NCI-H69 (cell line): ENCODE measurements at regions not wholly inside any gene's neighbourhood (a gene's known extent, or its start where the extent isn't known, plus 50 kb on each side); places are given as distances from the start of the nearest gene placed in this dataset.

Experiments
- DNase-seq: peaks from one replicate; lab custom pipeline; 2025; lab: John Stamatoyannopoulos, UW

DNA sequence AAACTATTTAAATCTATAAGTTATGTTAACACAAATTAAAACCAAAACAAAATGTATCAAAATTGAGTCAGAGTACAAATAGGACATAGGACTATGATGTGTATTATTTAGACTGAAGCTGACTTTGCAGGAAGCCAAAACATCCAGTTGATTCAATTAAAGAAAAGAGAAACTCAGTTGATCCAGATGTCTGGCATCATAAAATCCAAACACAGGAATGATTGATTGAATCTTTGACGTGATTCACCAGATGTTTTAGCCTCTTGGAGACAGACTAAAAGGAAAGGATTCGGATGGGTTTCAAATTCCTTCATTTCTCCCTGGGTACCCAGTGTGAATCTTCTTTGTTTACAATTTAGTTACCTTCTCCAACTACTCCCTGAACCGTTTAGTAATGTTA is 272.9 kb downstream of the IRS1 start:
- no peak for DNase-seq

DNA sequence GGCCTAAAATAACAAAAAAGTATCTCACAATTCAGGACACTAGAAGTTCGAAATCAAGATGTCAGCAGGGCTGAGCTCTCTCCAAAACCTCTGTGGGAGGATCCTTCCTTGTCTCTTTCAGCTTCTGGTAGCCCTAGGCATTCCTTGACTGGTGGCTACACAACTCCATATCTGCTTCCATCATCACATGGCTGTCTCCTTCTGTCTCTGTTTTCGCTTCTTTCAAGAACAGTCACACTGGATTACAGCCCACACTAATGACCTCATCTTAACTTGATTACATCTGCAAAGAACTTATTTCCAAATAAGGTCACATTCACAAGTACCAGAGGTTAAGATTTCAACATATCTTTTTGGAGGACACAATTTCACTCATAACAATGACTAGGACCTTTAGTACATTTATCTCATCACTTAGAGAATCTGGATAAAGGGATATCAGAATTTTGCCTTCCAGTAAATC is 275.2 kb downstream of the IRS1 start:
- no peak for DNase-seq

DNA sequence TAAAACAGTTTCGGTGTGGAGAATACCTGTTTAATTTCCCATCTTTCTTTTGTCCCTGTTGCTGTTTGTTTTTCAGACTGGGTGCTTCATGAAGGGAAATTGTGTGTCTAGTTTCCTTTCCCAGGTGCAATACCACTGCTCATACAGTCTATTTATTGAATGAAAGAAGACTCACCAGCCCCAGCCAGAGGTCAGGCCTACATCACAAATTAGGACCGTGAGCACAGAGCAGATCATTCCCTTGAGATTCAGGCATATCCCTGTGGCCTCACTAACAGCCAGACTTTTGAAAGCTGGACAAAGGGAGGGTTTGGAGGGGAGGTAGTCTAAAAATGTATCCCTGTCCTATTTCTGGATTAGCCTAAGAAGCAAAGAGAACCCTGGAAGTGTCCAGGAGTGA is 278.9 kb downstream of the IRS1 start:
- DNase-seq = no peak

DNA sequence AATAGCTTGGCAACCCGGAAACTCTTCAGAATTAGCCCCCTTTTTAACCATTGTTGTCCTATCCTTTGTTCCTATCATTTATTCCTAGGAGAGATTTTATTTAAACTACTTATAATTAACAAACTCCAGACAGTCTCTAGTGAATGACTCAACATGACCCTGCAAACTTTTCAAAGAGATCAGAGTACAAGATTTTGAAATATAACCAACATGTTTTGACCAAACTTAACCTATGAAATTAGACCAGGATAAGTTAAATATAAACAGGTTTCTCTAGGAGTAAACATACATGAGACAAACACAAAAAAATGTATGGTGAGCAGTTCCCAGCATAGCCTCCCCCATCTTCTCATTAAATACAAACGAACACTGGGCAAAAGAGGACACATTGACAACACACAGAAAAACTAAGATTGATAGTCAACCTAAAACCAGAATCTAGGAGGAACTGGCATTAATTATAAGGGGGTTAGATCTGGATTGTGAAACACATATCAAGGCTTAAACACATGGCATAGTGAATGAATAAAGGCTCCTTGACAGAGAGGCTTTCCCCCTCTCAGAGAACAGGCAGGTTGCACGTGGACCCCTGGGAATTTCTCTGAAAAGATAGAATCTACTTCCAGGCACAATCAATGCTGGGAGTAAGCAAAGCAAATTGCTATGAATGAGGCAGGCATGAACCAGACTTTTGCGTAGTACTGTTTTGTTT is 284.1 kb downstream of the IRS1 start:
- DNase-seq = no peak

DNA sequence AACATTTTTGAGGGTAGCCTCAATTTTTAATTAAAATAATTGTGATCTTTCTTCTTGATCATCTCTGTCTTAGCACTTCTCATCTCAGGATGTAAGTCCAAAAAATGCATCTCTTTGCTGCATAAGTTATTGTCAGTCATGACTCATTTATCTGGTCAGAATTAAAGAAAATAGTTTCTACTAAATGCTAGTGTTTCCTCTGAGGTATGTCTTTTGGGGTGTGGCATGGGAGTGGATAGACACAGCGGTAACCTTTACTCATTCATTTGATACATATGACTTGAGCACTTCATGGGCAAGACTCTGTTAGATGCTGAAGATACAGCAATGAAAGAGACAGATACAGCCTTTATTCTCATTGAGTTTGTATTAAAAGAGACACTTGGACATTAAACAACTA is 284.7 kb downstream of the IRS1 start:
- no peak for DNase-seq

DNA sequence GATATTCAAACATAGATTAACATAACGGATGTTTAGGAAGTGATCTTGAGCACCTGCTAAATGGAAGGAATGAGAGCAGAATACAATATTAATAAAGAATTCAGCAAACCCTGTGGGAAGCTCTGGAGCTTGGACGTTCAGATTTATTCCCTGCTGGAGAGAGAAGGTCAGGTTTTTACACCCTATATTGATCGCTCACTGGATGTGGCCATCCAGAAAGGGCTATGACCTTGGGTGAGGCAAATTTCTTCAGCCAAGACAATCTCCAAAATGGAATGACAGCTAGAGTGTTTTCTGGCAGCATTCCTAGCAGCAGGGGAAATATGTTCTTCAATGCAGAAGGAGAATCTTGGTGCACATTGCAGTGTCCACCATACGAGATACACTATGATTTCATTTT is 288.3 kb downstream of the IRS1 start:
- no peak for DNase-seq

DNA sequence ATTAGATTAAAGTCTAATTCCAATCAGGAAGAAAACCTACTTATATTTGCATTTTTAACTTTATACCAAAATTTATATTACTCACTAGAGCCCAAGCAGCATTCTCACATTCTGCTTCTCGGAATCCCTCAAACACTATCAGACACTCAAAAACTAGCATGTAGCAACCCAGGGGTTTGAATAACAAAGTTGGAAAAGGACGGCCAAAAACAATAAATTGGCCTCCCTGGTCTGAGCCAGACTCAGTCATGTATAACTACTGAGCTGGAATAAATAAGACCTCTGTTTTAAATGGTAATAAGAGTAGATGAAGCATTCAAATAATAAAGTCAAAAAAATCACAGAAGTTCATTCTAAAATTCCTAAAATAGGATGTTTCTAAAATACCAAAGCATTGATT is 290.9 kb downstream of the IRS1 start:
- DNase-seq = no peak

DNA sequence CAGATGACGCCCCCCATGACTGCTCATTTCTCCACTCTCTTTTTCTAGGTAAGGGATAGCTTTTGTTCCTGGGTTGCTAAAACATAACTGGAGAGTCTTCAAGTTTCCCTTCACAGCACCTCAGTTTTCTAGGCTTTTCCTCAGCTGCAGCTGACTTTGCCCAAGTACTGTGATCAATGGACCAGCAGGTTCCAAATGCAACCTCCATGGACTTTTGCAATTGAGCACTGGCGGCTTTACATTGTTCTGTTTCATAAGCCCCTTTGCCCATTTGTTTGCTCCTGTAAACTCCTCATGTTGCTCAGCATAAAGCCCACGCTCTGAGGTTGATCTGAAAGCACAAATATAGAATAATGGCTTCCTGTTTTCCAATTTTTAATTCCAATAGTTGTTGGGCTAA is 291.6 kb downstream of the IRS1 start:
- no peak for DNase-seq

DNA sequence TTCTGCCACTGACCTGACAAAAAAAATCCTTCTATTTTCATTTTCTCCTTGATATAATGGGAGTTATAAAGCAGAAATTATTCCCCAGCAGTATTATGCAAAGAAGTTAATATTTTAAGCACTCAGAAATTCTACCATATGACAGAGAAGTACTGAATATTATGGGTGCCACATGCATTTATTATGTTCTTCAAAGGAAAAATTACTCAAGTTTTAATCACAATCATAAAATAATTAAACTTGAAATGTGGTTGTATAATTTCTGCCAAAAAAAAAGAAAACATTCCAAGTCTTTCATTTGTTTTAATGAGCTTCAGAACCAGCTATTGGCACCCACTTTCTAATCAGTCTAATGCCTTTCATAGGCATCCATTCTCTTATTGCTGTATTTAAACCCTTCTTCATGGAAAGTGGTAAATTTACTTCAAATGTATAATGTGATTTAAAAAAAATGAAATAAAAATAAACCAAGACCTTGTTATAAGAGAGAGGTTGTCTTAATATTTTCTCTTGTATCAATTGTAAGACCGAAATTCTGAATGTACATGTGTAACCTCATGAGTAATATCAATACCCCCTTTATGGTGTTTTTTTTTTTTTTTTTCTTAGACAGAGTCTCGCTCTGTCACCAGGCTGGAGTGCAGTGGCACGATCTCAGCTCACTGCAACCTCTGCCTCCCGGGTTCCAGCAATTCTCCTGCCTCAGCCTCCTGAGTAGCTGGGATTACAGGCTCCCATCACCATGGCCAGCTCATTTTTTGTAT is 302.3 kb downstream of the IRS1 start:
- DNase-seq = no peak

DNA sequence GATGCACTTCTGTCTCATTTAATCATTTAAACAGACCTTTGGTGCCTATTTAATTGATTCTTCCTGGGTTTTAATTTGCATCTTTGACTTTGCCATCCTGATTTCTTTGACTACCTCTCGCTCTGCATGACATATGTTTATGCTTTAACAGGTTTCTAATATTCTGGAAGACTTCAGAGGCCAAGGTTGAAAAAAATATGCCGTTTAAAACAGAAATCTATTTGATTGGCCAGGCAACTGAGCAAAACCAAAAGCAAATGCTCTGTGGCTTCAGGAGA is 303.4 kb downstream of the IRS1 start:
- DNase-seq = no peak

DNA sequence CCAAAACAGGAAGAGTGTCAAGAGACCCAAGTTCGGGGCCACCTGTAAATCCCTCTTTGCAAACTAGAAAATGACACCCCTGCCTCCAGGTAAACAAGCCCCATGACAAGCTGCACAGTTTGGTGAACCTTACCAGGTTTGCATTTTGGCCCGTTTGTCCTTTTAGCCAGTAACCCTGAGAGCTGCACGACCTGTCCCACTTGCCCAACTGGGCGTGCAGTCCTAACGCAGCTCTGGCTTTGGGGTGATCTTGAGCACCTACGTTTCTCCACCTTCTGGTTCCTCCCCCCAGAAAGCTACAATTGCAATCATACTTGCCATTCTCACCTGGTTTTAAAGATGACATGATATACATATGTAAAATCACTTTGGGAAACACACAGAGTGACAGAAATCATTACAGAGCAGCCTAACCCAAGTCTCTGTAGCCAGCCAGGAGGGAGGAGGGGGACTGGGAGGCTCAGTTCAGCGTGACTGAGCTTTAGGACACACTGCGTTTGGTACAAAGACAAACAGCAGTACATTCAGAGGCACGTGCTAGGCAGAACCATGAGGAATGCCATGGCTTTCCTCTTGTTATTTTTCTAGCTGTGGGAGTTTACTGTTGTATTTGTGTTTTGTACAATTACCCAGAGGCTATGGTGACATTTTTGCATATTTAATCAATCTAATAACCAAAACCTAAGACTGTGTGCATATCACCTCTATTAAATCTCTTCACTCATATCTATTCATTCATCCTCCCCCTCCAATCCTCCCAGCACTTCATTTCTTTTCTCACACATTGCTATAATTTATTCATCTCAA is 304.0 kb downstream of the IRS1 start:
- peak; percentile 0 for DNase-seq

DNA sequence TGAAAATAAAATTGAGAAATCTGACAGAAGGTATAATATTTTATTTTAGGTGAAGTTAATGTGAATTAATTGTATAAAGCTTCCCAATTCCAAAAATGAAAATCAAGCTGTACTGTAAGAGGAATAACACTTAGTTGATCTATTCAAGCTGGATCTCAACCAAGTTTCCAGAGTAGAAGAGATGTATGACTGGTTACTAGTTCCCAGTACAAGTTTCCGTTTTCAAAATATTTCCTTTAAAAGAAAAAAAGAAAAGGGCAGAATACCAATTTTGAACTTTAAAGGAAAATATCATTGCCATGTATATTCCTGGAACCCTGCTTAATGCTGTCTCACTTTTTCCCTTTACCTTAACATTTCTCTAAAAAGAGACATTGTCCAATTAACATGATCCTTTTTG is 308.5 kb downstream of the IRS1 start:
- no peak for DNase-seq

DNA sequence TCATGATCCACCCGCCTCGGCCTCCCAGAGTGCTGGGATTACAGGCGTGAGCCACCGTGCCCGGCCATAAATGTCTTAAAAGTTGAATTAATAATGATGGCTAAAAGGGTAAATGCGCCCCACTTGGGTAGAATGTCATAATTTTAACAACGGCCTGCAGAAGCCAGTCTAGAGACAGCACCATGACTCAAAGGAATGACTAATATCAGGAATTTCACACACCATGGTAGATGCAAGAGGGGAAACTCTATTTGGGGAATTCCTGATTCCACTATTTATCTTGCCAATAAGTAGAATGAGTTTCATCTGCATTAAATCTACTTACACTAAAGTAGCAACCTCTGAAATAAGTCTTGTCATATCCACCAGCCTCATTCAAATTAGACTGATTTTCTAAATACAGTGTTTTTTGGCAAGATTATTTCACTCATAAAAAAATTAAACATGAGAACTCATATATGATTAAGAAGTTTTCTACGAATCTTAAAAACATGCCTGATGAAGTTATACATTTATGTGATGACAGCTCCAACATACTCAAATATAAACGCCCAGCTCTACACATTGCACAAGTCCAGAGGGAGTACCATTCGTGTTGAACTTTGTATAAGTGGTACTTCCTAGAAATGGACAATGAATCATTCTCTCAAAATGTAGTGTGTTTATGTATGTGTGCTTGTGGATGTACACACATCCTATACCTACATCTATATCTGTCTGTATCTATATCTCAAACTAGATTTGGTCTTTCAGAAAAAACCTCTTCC is 309.7 kb downstream of the IRS1 start:
- no peak for DNase-seq

DNA sequence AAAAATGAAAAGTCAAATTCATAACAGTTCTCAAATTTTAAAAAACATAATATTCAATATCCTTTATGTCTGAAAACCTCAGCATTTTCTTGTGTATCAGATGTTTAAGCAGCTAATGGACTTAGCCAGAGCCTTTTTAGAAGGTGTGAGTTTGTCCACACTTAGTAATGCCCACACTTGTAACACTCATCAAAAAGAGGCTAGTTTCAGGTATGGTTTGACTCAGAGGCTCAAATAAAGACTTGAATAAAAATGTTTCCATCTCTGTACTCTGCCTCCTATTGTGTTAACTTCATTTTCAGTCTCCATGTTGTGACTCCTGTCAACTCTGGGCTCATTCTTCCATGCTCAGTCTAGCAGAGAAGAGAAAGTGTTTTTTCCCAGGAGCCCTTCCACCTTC is 311.6 kb downstream of the IRS1 start:
- no peak for DNase-seq

DNA sequence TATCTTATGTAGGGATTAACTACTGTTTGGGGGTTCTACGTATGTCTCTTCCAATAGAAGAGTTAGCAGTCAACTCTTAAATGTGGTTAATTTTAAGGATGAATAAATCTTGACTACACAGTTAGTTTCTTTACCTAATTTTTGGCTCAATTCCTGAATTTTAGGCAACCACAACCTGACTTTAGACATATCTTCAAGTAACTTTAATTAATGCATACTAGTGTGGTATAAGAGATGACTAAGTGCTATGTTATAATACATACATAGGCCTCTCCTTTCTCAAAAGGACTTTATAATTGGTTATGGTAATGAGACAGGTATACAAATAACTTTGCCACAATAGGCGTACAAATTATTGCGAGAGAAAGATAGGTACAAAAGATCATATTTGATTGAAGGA is 312.0 kb downstream of the IRS1 start:
- DNase-seq = no peak

DNA sequence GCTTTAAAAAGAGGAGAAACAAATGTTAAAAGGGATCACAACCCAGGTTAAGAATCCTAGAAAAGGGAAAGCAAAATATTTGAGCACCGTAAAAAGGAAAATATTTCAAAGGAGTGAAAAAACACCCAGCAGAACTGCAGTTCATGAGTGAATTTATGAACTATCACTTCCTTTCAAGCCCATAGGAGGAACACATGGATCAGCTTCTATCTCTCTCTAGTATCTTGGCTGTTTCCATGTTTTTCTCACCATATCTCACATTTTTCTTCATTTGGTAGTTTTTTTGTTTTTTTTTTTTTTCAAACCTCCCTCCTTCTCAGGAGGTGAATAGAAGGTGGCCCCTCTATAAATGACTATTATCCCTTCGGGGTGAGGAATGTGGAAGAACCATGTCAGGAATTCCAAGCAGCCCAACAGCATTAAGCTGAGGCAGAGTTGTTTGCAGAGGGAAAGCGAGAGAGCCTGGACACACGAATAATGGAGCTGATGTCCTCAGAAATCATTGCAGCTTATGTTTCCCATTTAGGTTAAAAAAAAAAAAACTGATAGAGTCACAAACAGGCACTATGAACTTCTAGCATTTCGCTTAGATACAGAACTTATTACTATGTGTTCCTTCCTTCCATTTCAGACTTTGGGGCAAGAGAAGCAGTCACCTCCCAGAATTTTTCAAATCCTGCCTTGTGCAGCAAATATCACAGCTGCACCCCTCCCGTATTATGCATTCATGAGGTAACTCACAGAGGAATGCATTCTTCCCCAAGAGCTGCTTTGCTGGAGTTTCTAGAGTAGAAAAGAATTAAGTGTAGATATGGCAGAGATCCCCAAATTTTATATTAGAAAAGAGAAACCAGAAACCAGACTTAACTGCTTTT is 315.6 kb downstream of the IRS1 start:
- DNase-seq = no peak

DNA sequence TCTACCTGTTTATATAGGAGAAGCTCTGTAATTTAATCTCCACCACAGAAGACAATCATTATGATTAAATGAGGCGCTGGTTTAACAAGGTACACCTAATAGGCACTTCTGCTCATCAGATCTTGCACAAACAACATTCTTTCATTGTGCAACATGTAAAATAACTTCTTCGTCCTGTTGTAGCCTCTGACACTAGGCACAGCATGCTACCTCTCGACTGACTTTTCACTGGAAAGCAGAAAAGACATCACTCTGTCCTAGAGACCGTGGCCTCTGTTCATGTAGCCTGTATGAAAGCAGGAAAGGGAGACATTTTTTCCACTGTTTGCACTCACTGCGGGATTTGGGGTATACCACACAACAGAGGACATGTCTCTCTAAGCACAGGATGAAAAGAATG is 316.5 kb downstream of the IRS1 start:
- peak; percentile 32 for DNase-seq

DNA sequence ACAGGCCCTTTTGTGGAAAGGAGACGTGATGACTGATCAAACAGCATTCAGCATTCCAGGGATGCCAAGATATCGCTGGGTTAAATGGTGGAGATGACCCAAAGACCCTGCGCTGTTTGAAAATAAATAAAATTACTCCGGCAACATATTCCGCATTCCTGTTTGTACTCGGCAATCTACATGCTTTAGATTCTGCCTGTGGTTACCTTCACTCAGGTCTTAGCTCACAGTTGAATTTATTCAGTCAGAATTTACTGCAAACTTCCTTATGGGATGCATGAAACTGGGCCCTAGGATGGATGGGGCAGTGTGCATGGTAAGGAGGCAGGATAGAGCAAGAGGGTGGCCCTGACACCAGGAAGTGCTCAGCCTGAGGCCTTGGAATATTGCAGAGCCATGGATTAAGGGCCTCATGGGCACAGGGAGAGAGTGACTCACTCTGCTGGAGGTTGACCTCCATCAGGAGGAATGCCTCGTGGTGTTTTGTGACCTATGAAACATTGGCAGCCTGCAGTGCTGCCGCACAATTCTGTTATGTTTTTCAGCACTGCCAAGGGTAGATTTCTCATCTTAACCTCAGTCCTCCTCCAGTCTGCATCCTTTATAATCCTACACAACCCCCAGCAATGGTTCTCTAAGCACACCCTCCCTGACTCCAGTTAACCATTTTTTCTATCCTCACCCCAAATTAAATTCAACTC is 321.4 kb downstream of the IRS1 start:
- no peak for DNase-seq

DNA sequence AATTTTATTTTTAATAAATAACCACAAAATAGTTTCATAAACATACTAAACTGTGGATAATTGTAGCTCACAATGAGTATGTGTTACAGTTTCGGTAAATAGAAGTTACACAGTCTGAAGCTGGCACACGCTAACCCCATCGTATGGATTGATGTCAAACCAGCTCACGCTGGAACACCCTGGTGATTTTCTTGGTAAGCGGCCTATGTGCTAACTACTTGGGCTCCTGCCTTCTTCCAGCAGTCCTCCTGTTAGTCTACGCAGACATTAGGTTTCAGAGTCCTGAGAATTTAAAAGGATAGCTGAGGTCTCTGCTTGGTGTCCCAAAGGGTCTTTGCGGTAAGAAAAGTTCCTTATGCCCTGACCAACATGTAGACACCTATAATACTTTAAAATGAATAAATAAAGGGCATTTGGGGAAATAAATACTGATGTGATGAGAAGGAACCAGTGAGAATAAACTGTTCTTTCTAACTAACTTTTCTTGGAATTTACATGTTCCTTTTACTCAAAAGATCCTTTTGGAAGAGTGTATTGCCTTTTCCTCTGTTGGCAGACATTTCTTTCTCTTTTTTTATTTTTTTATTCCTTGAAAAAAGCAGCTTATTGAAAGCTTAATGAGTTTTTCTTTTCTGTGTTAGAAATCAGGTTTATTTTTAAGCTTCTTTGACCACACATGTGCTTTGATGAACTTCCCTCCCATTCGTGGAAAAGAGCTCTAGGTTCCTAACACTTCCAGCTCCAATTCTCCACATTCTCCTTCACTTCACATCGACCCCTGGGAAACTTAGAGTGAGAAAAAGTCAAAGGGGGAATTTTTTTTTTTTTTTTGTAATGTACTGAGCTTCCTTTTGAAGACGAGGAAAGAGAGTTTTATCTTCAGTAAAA is 322.2 kb downstream of the IRS1 start:
- no peak for DNase-seq

DNA sequence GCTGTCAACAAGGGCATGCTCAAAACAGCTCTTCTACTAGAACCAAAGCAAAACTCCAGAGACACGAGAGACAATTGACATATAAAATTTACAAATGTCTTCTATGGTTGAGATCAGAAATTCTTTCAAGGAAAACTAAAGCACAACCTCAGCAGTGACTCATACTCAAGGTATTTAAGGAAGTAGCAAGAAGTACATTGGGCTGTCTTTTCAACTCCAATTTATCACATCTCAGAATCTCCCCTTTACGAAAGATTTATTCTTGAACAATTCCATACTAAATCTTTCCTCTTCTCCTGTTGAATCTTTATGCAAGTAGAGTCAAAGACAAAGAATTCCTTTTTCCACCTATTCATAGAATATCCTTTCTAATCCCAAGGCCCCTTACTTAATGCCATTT is 324.0 kb downstream of the IRS1 start:
- DNase-seq = no peak
